ENCODE measurements at regions not wholly inside any gene's neighbourhood (a gene's known extent, or its start where the extent isn't known, plus 50 kb on each side); places are given as distances from the start of the nearest gene placed in this dataset.

- DNase-seq (ENCODE audit: low read depth), result no peak
- H3K4me3 ChIP-seq (ENCODE audit: low read length), result no peak overlapping the region
- no peak for TF ChIP-seq CTCF (conservative IDR thresholded peaks at IDR 0.05; ENCODE audit: low read length)
These were observed 192.6 kb upstream of the GGTLC1 start for GRCh38 chr20:24181151-24181550.

DNA sequence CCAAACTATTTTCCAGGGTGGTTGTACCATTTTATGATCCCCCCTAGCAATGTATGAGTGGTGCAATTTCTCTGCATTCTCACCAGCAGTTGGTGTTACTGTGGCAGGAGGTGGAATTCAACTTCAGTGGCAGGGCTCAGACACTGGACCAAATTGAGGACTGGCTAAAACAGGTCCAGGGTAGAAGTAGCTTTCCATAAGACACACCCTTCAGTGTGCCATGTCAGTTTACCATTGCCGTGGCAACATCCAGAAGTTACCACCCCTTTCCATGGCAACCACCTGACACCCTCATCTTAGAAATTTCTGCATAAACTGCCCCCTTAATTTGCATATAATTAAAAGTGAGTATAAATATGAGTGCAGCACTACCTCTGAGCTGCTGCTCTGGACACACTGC lies 180.7 kb upstream of the GGTLC1 start:
- H3K4me3 ChIP-seq (ENCODE audit: low read length), result no peak overlapping the region
- TF ChIP-seq CTCF (conservative IDR thresholded peaks at IDR 0.05; ENCODE audit: low read length), result no peak
- DNase-seq (ENCODE audit: low read depth), result no peak

DNA sequence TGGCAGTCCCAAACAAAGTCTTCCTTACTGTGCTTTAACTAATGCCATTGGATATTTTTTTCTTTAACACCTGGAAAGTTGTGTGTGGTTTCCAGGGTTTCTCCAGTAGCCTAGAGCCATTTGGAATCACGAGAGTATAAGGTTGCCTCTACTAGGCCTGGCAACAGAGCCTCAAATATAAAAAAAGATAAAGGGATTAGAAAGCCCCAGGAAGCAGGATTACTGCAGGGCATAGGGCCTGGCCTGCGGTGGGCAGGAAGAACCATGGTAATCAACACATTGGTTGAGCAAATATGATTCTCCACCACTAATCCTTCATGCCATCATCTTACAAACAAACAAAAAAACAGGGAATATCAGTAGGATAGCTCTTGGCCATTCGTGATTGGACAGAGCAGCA lies 177.8 kb upstream of the GGTLC1 start:
- TF ChIP-seq CTCF (conservative IDR thresholded peaks at IDR 0.05; ENCODE audit: low read length), result no peak
- no peak for DNase-seq (ENCODE audit: low read depth)
- no peak overlapping the region for H3K4me3 ChIP-seq (ENCODE audit: low read length)

- no peak overlapping the region for H3K4me3 ChIP-seq (ENCODE audit: low read length)
- no peak for DNase-seq (ENCODE audit: low read depth)
- no peak for TF ChIP-seq CTCF (conservative IDR thresholded peaks at IDR 0.05; ENCODE audit: low read length)
These were observed 177.5 kb upstream of the GGTLC1 start for GRCh38 chr20:24166123-24166381.

DNA sequence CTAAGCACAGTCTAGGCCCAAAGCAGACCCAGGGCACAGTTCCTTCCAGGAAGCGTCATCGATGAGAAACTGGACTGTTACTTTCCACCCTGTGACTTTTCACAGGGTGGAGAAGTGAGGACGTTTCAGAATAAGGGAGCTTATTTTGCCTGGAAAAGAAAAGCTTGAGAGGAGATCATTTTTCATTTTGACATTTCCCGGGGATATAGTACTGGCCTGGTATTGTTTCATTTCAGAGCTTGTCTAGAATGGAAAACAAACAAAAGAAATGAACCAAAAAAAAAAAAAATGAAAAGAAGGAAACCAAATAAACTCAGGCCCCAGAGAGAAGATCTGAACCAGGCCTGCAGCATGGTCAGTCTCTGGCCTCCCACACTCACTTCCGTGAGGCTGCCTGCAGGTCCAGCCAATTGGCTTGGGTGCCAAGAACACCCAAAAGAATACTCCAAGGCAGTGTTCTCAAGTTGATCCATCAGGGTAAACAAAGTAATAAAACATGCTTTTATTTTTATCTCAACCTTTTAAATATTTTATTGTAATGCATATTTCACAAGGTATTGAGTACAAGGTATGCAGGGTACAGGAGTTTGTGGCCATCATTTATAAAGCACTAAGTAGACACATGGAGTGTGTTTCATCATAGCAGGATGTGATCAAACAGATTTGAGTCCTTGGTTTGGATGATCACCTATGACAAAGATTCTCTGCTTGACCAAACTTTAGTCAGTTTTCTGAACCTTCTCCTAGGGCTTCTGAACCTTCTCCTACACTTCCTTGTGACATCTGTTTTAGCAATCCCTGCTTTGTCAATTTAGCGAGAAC lies 176.9 kb upstream of the GGTLC1 start:
- TF ChIP-seq CTCF (conservative IDR thresholded peaks at IDR 0.05; ENCODE audit: low read length), result no peak
- no peak for DNase-seq (ENCODE audit: low read depth)
- no peak overlapping the region for H3K4me3 ChIP-seq (ENCODE audit: low read length)

- no peak for DNase-seq (ENCODE audit: low read depth)
- no peak overlapping the region for H3K4me3 ChIP-seq (ENCODE audit: low read length)
- no peak; the same call in 1 of the 2 replicates for TF ChIP-seq CTCF (conservative IDR thresholded peaks at IDR 0.05; ENCODE audit: low read length)
These were observed 175.8 kb upstream of the GGTLC1 start for GRCh38 chr20:24164360-24164759.

- H3K4me3 ChIP-seq (ENCODE audit: low read length), result no peak overlapping the region
- DNase-seq (ENCODE audit: low read depth), result no peak
These were observed 174.9 kb upstream of the GGTLC1 start for GRCh38 chr20:24163506-24163905.

More at GRCh38 chr20:24163506-24163905, 174.9 kb upstream of the GGTLC1 start:
- no peak for TF ChIP-seq CTCF (conservative IDR thresholded peaks at IDR 0.05; ENCODE audit: low read length)

Data from AG10803 (cell line).